Mucosa of descending colon (tissue), 3 donors: ENCODE measurements at regions not wholly inside any gene's neighbourhood (a gene's known extent, or its start where the extent isn't known, plus 50 kb on each side); places are given as distances from the start of the nearest gene placed in this dataset.

ENCODE experiments used
- ATAC-seq: fragments of 200-7000 bp; cut with Tn5 transposase; one replicate; pipeline ENCODE4 v1.9.1; 2020; ENCODE audit warnings: mild to moderate bottlenecking, moderate library complexity
- DNase-seq, 3 donors: peaks; one replicate each; pipeline ENCODE4 v3.0.0-alpha.2; 2020
- H3K36me3 ChIP-seq: fragments of 200-600 bp; one replicate; pipeline ENCODE4 v1.8.0; 2021; ENCODE audit warnings: low read depth, mild to moderate bottlenecking
- H3K4me1 ChIP-seq: fragments of 200-600 bp; one replicate; pipeline ENCODE4 v1.8.0; 2021; ENCODE audit warnings: low read depth, mild to moderate bottlenecking
- H3K4me3 ChIP-seq: fragments of 200-600 bp; one replicate; pipeline ENCODE4 v1.8.0; 2021; ENCODE audit warnings: mild to moderate bottlenecking
- H3K9me3 ChIP-seq: fragments of 200-600 bp; one replicate; pipeline ENCODE4 v1.8.0; 2021; ENCODE audit warnings: mild to moderate bottlenecking
- CTCF ChIP-seq: fragments of 200-600 bp; IDR thresholded peaks from one replicate; pipeline ENCODE4 v1.8.0; 2022; ENCODE audit warnings: antibody characterized with exemption, mild to moderate bottlenecking
- intact Hi-C, 2 donors: fragments of 100-400 bp; cut with DNase I in 1 of 2; cut with micrococcal nuclease in 1 of 2; formaldehyde crosslinking; loops; one replicate each; pipeline versions ENCODE4 v1.11.0 to v1.11.1; 2022; cut with DNase I, micrococcal nuclease
- donor health status: DM: no; HTN: no; CAD: no; lungs with moderate emphysema.
- donor health status: DM: no; HTN: no; CAD: no.
- donor health status: DM: no; HTN: yes; CAD: no.

DNA sequence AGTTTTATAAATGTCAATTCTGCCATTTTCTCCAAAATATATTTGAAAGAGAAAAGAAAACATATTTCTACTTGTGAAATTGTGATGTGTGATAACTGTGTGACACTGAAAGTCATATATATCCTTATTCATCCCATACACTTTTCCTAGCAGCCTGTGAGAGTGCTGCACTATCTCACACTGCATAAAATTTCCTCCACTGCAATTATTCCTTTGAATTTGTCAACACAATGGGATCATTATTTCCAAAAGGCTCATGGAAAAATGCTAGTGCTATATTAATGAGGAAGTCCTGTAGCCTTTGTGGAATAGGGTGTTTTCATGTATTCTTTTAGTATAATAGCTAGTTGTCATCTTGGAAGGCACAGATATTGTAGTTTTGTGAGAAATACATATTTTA lies 504.1 kb downstream of the RPL10L start:
- no peak for DNase-seq
- Histone ChIP-seq H3K36me3 (no peaks in the 10 kb centered on the region), H3K9me3 (no peaks in the 10 kb centered on the region), H3K4me3 (no peak overlapping the region), H3K4me1 (no peaks in the 10 kb centered on the region)
- ATAC-seq = no peak
- intact Hi-C loops = no loop called here
- no peak for TF ChIP-seq CTCF

DNA sequence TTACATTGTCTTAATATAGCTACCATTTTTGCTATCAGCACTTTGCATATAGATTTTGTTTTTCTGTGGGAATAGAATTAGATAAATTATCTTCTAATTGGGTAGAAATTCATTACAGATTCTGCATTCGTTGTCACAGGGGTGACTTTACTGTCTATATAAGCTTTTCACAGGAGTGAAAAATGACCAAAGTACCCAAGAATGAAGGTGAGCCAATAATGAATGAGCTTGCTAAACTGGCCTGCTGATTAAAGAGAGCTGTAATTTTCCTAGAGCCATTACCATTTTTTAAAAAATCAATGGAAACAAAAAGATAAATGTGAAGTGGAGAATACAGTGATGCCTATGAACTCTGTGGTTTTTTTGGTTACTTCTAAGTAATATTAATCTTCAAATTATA lies 504.6 kb downstream of the RPL10L start:
- intact Hi-C loops = no loop called here
- ATAC-seq (no peak), DNase-seq (no peak)
- Histone ChIP-seq H3K36me3 (no peaks in the 10 kb centered on the region), H3K4me1 (no peaks in the 10 kb centered on the region), H3K4me3 (no peak overlapping the region), H3K9me3 (no peaks in the 10 kb centered on the region)
- TF ChIP-seq CTCF = no peak

DNA sequence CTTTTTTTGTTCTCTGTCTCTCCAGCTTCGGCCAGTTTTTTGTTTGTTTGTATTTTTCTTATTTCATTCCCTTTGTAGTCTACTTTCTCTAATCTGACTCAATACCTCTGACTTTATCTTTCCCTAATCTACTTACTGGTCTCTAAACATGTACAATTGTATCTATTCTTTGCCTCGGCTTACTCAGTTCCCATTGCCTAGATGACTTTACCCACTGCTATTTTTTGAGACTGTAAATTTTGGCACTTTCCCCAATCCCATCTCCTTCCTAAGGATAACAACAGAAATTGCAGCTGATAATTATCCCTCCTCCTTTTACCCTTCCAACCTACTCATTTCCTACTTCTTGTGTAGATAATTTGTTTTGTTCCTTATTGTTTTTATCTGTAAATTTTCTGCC lies 511.1 kb downstream of the RPL10L start:
- no peaks in the 10 kb centered on the region for H3K4me1 ChIP-seq
- intact Hi-C loops = no loop called here
- ATAC-seq (no peak), DNase-seq (no peak)
- no peaks in the 10 kb centered on the region for H3K9me3 ChIP-seq
- TF ChIP-seq CTCF = no peak
- H3K4me3 ChIP-seq = no peak overlapping the region
- no peaks in the 10 kb centered on the region for H3K36me3 ChIP-seq

GRCh38 chr14:46139649-46140048 lies 511.9 kb downstream of the RPL10L start:
- intact Hi-C loops = no loop called here

DNA sequence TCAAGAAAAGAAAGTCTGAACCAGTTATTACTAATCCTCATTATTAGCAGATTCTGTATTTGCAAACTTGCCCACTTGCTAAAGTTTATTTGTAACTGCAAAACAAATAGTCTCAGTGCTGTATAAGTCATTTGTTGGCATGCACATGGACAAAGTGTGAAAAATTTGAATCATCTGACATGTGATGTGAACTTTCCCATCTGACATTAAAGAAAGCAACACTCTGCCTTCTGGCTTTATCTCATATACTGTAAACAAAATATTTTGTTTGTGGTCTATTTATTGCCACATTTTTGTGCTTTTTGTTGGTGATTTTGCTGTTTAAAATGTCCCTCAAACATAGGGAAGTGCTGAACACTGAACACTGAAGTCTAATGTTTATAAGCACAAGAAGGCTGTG lies 513.8 kb downstream of the RPL10L start:
- Histone ChIP-seq H3K36me3 (no peaks in the 10 kb centered on the region), H3K4me1 (no peaks in the 10 kb centered on the region), H3K9me3 (no peaks in the 10 kb centered on the region), H3K4me3 (no peak overlapping the region)
- ATAC-seq = no peak
- intact Hi-C loops = no loop called here
- no peak for DNase-seq
- no peak for TF ChIP-seq CTCF

More at GRCh38 chr14:46139649-46140048, 511.9 kb downstream of the RPL10L start:
- Histone ChIP-seq H3K4me3 (no peak overlapping the region), H3K9me3 (no peaks in the 10 kb centered on the region), H3K36me3 (no peaks in the 10 kb centered on the region), H3K4me1 (no peaks in the 10 kb centered on the region)
- no peak for TF ChIP-seq CTCF
- ATAC-seq (no peak), DNase-seq (no peak)

DNA sequence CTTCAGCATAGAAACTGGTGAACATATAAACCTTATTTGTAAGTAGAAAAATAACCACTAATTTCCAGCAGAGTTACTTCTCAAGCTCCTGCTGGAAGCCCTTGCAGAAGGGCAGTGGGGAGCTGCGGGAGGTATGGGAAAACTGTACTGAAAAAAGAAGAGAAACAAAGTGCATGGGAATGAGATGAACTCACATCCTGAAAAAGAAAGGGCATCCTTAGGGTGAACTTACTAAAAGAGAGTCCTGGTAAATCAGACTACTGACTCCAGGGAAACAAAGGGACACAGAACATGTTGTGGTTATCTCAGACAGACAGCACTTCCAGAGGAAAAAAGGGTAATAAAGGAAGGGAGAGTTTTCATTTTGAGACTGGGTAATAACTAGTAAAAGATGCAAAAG lies 515.1 kb downstream of the RPL10L start:
- no peak for ATAC-seq
- no peaks in the 10 kb centered on the region for H3K9me3 ChIP-seq
- no peak for DNase-seq
- H3K4me1 ChIP-seq = no peaks in the 10 kb centered on the region
- H3K36me3 ChIP-seq = no peaks in the 10 kb centered on the region
- intact Hi-C loops = no loop called here
- H3K4me3 ChIP-seq = no peak overlapping the region
- TF ChIP-seq CTCF = no peak
